HepG2 (cell line): ENCODE measurements at regions not wholly inside any gene's neighbourhood (a gene's known extent, or its start where the extent isn't known, plus 50 kb on each side); places are given as distances from the start of the nearest gene placed in this dataset.

Experiments used
- ARID4A ChIP-seq: sonication (generic); formaldehyde crosslinking; IDR thresholded peaks from 2 replicates; pipeline ENCODE4 v1.5.0; 2020; ENCODE audit warnings: mild to moderate bottlenecking, missing genetic modification reagents, borderline replicate concordance
- ATF2 ChIP-seq: sonication (generic); formaldehyde crosslinking; IDR thresholded peaks from 2 replicates; pipeline ENCODE4 v1.4.0; 2020; ENCODE audit warnings: missing genetic modification reagents
- ETV6 ChIP-seq: sonication (generic); formaldehyde crosslinking; conservative IDR thresholded peaks from 2 replicates; pipeline ENCODE4 v1.4.0; 2020; ENCODE audit warnings: missing genetic modification reagents
- RARA ChIP-seq: IDR thresholded peaks from 2 replicates; pipeline ENCODE4 v1.6.1; 2016; ENCODE audit warnings: missing genetic modification reagents, missing compliant biosample characterization
- TEAD3 ChIP-seq: optimal IDR thresholded peaks from 2 replicates; pipeline ENCODE3; 2016; ENCODE audit warnings: borderline replicate concordance
- ZSCAN5A ChIP-seq: sonication (generic); formaldehyde crosslinking; IDR thresholded peaks from 2 replicates; pipeline ENCODE4 v1.8.0; 2022; ENCODE audit warnings: mild to moderate bottlenecking, missing genetic modification reagents, borderline replicate concordance

- TF ChIP-seq ZSCAN5A (CRISPR knock-in tag) (0 out of 2 replicates have a peak, but pooled peaks have one; percentile 7), ETV6 (CRISPR knock-in tag) (no peak), TEAD3 (CRISPR knock-in tag) (no peak), ARID4A (CRISPR knock-in tag) (0 out of 2 replicates have a peak, but pooled peaks have one; percentile 19), RARA (CRISPR knock-in tag) (no peak), ATF2 (no peak)
Measured at GRCh38 chr20:53884859-53885541, 185.4 kb downstream of the BCAS1 start (continued).
